ENCODE measurements at regions not wholly inside any gene's neighbourhood (a gene's known extent, or its start where the extent isn't known, plus 50 kb on each side); places are given as distances from the start of the nearest gene placed in this dataset.
A peak's percentile ranks its signal among the peaks of the same experiment; 100 is the strongest.

DNA sequence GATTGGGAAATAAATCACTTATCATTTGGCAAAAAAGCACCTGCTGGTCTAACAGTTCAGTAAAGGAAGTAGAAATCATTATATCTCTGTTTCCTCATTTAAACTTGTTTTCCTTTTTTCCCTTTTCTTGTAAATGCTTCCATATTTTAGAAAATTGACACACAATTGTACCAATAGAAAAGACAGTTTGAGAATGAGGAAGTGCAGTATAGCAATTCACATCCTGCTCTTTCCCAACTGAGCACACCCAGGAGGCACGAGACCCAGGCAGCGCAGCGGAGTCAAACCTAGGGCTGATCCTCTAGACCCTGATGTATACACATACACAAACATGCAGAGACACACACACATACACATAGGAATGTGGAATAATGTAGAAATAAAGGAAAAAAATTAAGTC lies 74.8 kb upstream of the PACRGL start:
- no peaks in the 10 kb centered on the region for H3K36me3 ChIP-seq (ENCODE audit: control insufficient read depth, insufficient read depth, low read length)
- WGBS (ENCODE audit: insufficient coverage, low coverage, missing lambda C conversion rate), result 0% methylated on average over 3 of the region's 3 CpGs
- no peak overlapping the region for H3K27ac ChIP-seq (ENCODE audit: extremely low read depth, low read depth, low read length)
- in situ Hi-C loops (cut with MboI) (no loop called here), intact Hi-C loops (cut with micrococcal nuclease) (no loop called here)
- H3K4me2 ChIP-seq (ENCODE audit: insufficient read depth, low read length), result no peak overlapping the region
- no peak for TF ChIP-seq SMARCA5 (IDR thresholded peaks at IDR 0.05)
- TF ChIP-seq SREBF2 (CRISPR knock-in tag; IDR thresholded peaks at IDR 0.05), result no peak
- no peak for TF ChIP-seq SAP30 (IDR thresholded peaks at IDR 0.05; ENCODE audit: borderline replicate concordance, insufficient read depth, low read depth, low read length, poor library complexity, severe bottlenecking)
- TF ChIP-seq E2F4 (CRISPR knock-in tag; IDR thresholded peaks at IDR 0.05; ENCODE audit: low read depth), result no peak
- TF ChIP-seq, protein P1, sequence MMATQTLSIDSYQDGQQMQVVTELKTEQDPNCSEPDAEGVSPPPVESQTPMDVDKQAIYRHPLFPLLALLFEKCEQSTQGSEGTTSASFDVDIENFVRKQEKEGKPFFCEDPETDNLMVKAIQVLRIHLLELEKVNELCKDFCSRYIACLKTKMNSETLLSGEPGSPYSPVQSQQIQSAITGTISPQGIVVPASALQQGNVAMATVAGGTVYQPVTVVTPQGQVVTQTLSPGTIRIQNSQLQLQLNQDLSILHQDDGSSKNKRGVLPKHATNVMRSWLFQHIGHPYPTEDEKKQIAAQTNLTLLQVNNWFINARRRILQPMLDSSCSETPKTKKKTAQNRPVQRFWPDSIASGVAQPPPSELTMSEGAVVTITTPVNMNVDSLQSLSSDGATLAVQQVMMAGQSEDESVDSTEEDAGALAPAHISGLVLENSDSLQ (IDR thresholded peaks at IDR 0.05), result peak; percentile 25; the same call in 1 of the 2 replicates
- TF ChIP-seq ETV5 (CRISPR knock-in tag; IDR thresholded peaks at IDR 0.05; ENCODE audit: low read depth), result no peak
- TF ChIP-seq MAFG (tag; conservative IDR thresholded peaks at IDR 0.05), result no peak
- TF ChIP-seq NFIC (IDR thresholded peaks at IDR 0.05), result no peak
- no peak for TF ChIP-seq RBBP5 (IDR thresholded peaks at IDR 0.05; ENCODE audit: borderline replicate concordance, insufficient read depth, low read length, poor library complexity, severe bottlenecking)
- no peak for TF ChIP-seq PRPF4 (IDR thresholded peaks at IDR 0.05; ENCODE audit: insufficient read depth, low read depth, low read length, poor library complexity, severe bottlenecking)
- TF ChIP-seq FOS (IDR thresholded peaks at IDR 0.05; ENCODE audit: extremely low read depth, insufficient read length), result no peak
- TF ChIP-seq SPI1 (IDR thresholded peaks at IDR 0.05; ENCODE audit: borderline replicate concordance, low read depth, low read length), result peak; percentile 80
- no peak for TF ChIP-seq ZNF644 (tag; IDR thresholded peaks at IDR 0.05; ENCODE audit: low read depth)
- DNase-seq (ENCODE audit: extremely low read depth in 1 of 4, low spot score in 3 of 4) (no peak), ATAC-seq (no peak), FAIRE-seq (no peak)
- CTCF ChIA-PET (ENCODE audit: low intra/inter-chr PET ratio), result no interaction called here
- no peaks in the 10 kb centered on the region for H3K79me2 ChIP-seq (ENCODE audit: control insufficient read depth, insufficient read depth, low read length)
- no peaks in the 10 kb centered on the region for H3K4me1 ChIP-seq (replicated peaks in 1 of 2; ENCODE audit: control insufficient read depth in 2 of 2, insufficient read depth in 2 of 2, low read length in 2 of 2)
- no peak overlapping the region for H3K9ac ChIP-seq (ENCODE audit: insufficient read depth in 1 of 2, low read depth in 2 of 2, low read length in 2 of 2)
- H3K9me1 ChIP-seq (ENCODE audit: control insufficient read depth, insufficient read depth, low read length), result no peaks in the 10 kb centered on the region
- no TSS peak for BruUV-seq (replicated peaks)
- no peak overlapping the region for H2AFZ ChIP-seq (ENCODE audit: low read depth, low read length)
- no peaks in the 10 kb centered on the region for H4K20me1 ChIP-seq (replicated peaks; ENCODE audit: control insufficient read depth, insufficient read depth, low read length)
- no peaks in the 10 kb centered on the region for H3K27me3 ChIP-seq (ENCODE audit: control insufficient read depth in 2 of 2, insufficient read depth in 2 of 2, low read length in 2 of 2)
- no peak overlapping the region for H3K4me3 ChIP-seq
- H3K9me3 ChIP-seq (replicated peaks; ENCODE audit: control insufficient read depth, insufficient read depth, low read depth, low read length), result no peaks in the 10 kb centered on the region
- POLR2A ChIA-PET, result no interaction called here
